ENCODE measurements at regions not wholly inside any gene's neighbourhood (a gene's known extent, or its start where the extent isn't known, plus 50 kb on each side); places are given as distances from the start of the nearest gene placed in this dataset.
"Not testable (repeated sequence)": the region's sequence is repeated elsewhere in the genome, so short reads cannot be mapped to it uniquely, and the experiment has no call there.

- DNase-seq, result no peak
- no peaks in the 10 kb centered on the region for H3K4me1 ChIP-seq
- no peaks in the 10 kb centered on the region for H3K36me3 ChIP-seq
- H3K27me3 ChIP-seq (ENCODE audit: low read depth), result no peaks in the 10 kb centered on the region
- no peak for ATAC-seq
- no peak overlapping the region for H3K27ac ChIP-seq
- H3K4me3 ChIP-seq, result no peak overlapping the region
- no peaks in the 10 kb centered on the region for H3K9me3 ChIP-seq
- intact Hi-C loops (cut with DNase I), result no loop called here
- TF ChIP-seq CTCF (IDR thresholded peaks at IDR 0.05), result no peak
Observed at GRCh38 chr3:5717254-5717653, 529.7 kb downstream of the EDEM1 start.

GRCh38 chr3:5719668-5720067 is 532.2 kb downstream of the EDEM1 start:
- H3K4me1 ChIP-seq; H3K36me3 ChIP-seq; intact Hi-C loops (cut with DNase I); ATAC-seq; H3K9me3 ChIP-seq; H3K27ac ChIP-seq; DNase-seq; H3K4me3 ChIP-seq; H3K27me3 ChIP-seq (ENCODE audit: low read depth): not testable (repeated sequence)

GRCh38 chr3:5725801-5726200 is 538.3 kb downstream of the EDEM1 start:
- TF ChIP-seq CTCF (IDR thresholded peaks at IDR 0.05), result no peak
- Histone ChIP-seq H3K36me3 (no peaks in the 10 kb centered on the region), H3K9me3 (no peaks in the 10 kb centered on the region), H3K4me1 (no peaks in the 10 kb centered on the region), H3K4me3 (no peak overlapping the region), H3K27ac (no peak overlapping the region), H3K27me3 (ENCODE audit: low read depth) (no peaks in the 10 kb centered on the region)
- ATAC-seq (no peak), DNase-seq (no peak)
- intact Hi-C loops (cut with DNase I), result no loop called here

- Histone ChIP-seq H3K4me3 (no peak overlapping the region), H3K4me1 (no peaks in the 10 kb centered on the region), H3K27ac (no peak overlapping the region), H3K27me3 (ENCODE audit: low read depth) (no peaks in the 10 kb centered on the region), H3K36me3 (no peaks in the 10 kb centered on the region), H3K9me3 (no peaks in the 10 kb centered on the region)
- TF ChIP-seq CTCF (IDR thresholded peaks at IDR 0.05), result no peak
- DNase-seq, result no peak
- intact Hi-C loops (cut with DNase I), result no loop called here
- no peak for ATAC-seq
Observed at GRCh38 chr3:5726621-5727020, 539.1 kb downstream of the EDEM1 start.

- H3K9me3 ChIP-seq, result no peaks in the 10 kb centered on the region
- intact Hi-C loops (cut with DNase I), result no loop called here
- no peak for DNase-seq
- no peaks in the 10 kb centered on the region for H3K4me1 ChIP-seq
- H3K27ac ChIP-seq, result no peak overlapping the region
- no peaks in the 10 kb centered on the region for H3K36me3 ChIP-seq
- TF ChIP-seq CTCF (IDR thresholded peaks at IDR 0.05), result no peak
- H3K27me3 ChIP-seq (ENCODE audit: low read depth), result no peaks in the 10 kb centered on the region
- ATAC-seq, result no peak
- H3K4me3 ChIP-seq, result no peak overlapping the region
Observed at GRCh38 chr3:5727743-5728484, 540.4 kb downstream of the EDEM1 start.

GRCh38 chr3:5729852-5730251 is 542.3 kb downstream of the EDEM1 start:
- H3K36me3 ChIP-seq, result no peaks in the 10 kb centered on the region
- H3K27me3 ChIP-seq (ENCODE audit: low read depth), result no peaks in the 10 kb centered on the region
- no peaks in the 10 kb centered on the region for H3K4me1 ChIP-seq
- no peak for DNase-seq
- H3K27ac ChIP-seq, result no peak overlapping the region
- intact Hi-C loops (cut with DNase I), result no loop called here
- no peak for ATAC-seq
- no peaks in the 10 kb centered on the region for H3K9me3 ChIP-seq
- no peak for TF ChIP-seq CTCF (IDR thresholded peaks at IDR 0.05)
- H3K4me3 ChIP-seq, result no peak overlapping the region
